Stimulated activated CD4-positive, alpha-beta T cell treated with anti-CD3 and anti-CD28 coated beads, TNF-alpha, amount 100 ng/mL, for 24 hours (primary cell): ENCODE measurements at regions not wholly inside any gene's neighbourhood (a gene's known extent, or its start where the extent isn't known, plus 50 kb on each side); places are given as distances from the start of the nearest gene placed in this dataset.
A peak's percentile ranks its signal among the peaks of the same experiment; 100 is the strongest.

Experiments
- DNase-seq, 3 experiments: peaks; one replicate each; pipeline ENCODE4 v3.0.0-alpha.2; 2020; ENCODE audit warnings: low read depth in 3 of 3

DNA sequence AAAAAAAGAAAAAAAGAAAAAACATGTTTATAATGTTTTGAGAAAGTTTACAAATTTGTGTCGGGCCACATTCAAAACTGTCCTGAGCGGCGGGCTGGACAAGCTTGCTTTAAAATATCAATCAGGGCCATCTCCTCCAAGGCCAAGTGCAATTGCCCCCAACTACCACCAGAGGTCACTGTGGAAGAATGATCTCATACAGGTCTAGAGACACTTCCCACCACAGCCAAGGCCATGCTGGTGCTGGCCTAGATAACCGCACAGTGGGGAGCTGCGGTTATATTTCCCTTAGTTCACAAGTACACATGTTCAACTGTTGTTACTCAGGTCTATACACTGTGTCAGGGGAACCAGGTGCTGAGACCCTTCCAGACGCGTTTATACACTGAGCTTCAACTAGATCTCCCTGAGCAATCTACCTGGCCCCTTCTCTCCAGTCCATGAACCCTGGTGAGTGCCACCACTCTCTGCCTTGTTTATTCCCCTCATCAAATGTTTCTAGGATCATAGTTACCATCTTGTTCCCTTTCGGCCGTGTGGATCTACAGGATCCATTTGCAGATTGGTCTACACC, 83.8 kb upstream of the CCL2 start:
- DNase-seq: peak; percentile 3 to 50 (median 8)

DNA sequence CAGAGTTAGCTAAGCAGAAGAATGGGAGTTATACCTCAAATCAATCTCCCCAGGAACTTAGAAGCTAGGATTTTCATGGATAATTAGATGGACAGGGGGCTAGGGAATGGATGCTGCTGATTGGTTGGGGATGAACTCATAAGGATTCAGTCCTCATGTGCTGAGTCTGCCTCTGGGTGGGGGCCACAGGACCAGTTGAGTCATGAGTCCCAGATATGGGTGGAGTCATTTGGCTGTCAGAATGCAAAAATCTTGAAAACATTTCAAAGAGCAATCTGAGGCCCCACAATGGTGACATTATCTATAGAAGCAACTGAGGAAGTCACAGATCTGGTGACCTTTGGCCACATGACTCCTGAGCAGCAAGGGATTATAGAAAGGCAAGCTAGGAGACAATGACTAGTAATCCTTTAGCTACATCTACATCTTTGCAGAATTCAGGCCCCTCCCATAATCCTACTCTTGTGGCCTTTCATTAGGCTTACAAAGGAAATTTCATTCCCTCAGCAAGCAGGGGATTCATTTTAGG, 82.6 kb upstream of the CCL2 start:
- DNase-seq: no peak

DNA sequence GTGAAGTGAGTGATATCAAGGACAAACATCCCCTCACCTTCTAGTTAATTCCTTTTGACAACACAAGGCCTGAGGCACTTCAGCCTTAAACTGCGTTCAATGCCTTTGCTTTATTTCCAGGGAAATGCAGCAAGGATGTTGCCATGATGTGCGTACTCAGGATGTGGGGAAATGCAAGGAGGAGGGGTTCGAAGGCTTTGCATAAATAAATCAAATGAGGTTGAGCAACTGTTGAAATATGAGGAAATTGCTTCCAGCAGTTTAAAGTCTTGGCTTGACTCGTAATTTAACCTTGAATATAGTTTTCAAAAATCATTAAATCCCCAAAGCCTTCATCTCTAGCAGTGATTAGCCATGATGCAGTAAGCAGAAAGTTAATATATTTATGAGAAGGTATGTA, 81.8 kb upstream of the CCL2 start:
- no peak for DNase-seq

DNA sequence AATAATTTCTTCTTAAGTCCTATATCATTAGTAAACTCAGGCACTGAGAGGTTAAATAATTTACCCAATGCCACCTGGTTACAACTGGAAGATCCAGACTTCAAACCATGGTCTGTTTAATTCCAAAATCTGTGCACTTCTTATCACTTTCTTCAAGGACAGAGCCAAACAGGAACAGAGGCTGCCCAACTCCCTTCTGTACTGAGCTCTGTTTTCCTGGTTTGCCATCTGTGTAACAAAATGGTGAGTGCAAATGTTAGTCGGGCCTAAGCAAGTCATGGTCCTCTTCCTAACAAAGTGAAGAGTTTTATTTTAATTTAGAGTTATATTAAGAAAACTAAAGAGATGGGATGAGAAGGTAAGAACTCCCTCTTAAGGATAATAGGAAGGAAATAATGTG, 80.6 kb upstream of the CCL2 start:
- no peak for DNase-seq

- DNase-seq: no peak
These were observed 78.6 kb upstream of the CCL2 start for GRCh38 chr17:34176440-34176839.

DNA sequence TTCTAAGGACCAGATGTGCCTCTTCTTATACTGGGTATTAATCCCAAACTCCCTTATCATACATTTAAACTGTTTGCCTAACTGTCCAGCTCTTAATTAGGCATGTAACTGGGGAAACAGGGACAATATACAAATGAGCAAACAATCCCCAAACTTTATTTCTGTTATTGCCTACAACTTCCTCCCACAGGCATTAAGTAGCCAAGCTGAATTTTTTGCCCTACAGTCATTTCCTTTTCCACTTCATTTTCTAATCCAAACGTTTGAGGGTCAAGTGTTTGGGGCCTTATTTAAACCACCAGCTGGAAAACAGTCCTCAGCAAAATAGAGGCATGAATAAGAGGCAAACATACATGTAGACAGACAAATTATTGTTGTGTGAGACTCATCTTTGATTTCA, 77.4 kb upstream of the CCL2 start:
- DNase-seq: no peak

GRCh38 chr17:34178092-34178491, 77.0 kb upstream of the CCL2 start:
- DNase-seq: no peak

GRCh38 chr17:34182036-34182803, 72.9 kb upstream of the CCL2 start:
- no peak for DNase-seq

GRCh38 chr17:34195987-34196386, 59.1 kb upstream of the CCL2 start:
- no peak for DNase-seq

DNA sequence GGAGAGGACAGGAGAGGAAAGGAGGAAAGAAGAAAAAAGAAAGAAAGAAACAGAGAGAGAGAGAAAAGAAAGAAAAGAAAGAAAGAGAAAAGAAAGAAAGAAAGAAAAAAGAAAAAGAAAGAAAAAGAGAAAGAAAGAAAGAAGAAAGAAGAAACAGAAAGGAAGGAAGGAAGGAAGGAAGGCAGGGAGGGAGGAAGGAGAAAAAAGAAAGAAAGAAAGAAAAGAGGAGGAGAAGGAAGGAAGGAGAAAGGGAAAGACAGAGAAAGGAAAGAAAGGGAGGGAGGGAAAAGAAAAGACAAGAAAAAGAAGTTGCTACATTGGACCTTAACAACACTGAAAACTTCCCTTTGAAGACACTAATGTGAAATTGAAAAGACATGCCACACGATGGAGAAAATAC, 56.6 kb upstream of the CCL2 start:
- no peak for DNase-seq

DNA sequence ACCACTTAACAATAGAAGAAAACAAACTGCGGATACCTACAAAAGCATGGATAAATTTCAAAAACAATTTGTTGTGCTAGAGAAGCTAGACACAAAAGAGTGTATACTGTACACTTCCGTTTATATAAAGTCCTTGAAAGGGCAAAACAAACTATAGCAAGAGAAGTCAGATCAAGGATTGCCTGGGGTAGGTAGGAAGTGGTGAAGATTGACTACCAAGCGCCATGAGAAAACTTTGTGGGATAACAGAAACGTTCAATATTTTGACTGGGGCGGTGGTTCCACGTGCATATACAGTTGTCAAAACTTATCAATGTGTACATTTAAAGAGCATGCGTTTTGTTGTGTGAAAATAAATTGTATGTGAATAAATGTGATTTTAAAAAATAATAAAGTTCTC, 55.6 kb upstream of the CCL2 start:
- DNase-seq: no peak

GRCh38 chr17:34199932-34200534, 55.1 kb upstream of the CCL2 start:
- peak; percentile 49 to 61 (median 52) for DNase-seq

- DNase-seq: no peak
These were observed 53.9 kb upstream of the CCL2 start for GRCh38 chr17:34201225-34201624.

DNA sequence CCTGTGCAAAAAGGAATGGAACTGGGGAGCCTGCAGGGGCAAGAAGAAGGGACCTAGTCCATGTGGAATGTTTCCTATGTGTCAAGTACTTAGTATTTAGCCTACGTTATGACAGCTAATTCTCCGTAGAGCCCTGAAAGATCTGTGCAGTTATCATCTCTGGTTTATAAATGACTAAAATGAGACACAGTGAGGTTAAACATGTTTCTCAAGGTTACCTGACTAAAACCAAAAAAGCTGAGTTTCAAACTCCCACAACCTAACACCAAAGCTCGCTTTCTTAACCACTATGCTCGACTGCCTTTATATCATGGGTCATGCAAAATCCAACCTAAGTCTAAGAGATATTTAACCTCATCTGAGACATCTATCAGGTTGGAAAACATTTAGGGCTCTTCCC, 53.3 kb upstream of the CCL2 start:
- DNase-seq: no peak

- DNase-seq: no peak
These were observed 52.0 kb upstream of the CCL2 start for GRCh38 chr17:34203018-34203638.

DNA sequence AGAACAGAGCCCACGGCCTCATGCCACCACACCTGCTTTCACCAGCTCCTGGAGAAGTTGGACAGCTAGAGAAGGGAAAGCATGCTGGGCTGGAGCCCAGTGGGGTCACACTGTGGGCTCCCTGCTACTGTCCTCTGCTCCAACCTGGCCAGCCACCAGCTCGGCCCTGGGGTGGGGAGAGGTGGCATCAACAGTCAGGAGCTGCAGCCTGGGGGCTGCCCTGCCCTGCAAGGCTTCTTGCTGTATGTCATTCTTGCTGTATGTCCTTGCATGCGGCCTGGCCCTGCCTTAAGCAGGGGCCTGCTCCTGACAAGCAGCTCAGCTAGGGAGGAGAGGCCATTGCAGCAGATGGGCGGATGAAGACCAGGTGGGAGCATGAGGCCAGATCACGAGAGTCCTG, 50.7 kb upstream of the CCL2 start:
- no peak for DNase-seq
